IPS DF 6.9 (cell line): ENCODE measurements at regions not wholly inside any gene's neighbourhood (a gene's known extent, or its start where the extent isn't known, plus 50 kb on each side); places are given as distances from the start of the nearest gene placed in this dataset.

ENCODE experiments used
- DNase-seq: peaks from one replicate; pipeline ENCODE4 v3.0.0-alpha.2; 2013; ENCODE audit warnings: low read depth, low spot score
- H3K27ac ChIP-seq: one replicate; pipeline ENCODE4 v1.5.1; 2013; ENCODE audit warnings: low read length, control low read depth
- H3K27me3 ChIP-seq: 2 replicates; pipeline ENCODE4 v1.6.1; 2013; ENCODE audit warnings: mild to moderate bottlenecking, low read length; ENCODE audit not compliant: control insufficient read depth, insufficient read depth
- H3K36me3 ChIP-seq: 2 replicates; pipeline ENCODE4 v1.6.1; 2013; ENCODE audit warnings: low read length; ENCODE audit not compliant: control insufficient read depth, insufficient read depth
- H3K4me1 ChIP-seq: 2 replicates; pipeline ENCODE4 v1.6.1; 2013; ENCODE audit warnings: low read length; ENCODE audit not compliant: control insufficient read depth, insufficient read depth
- H3K4me3 ChIP-seq: 2 replicates; pipeline ENCODE4 v1.5.1; 2013; ENCODE audit warnings: mild to moderate bottlenecking, low read length
- H3K9me3 ChIP-seq: 2 replicates; pipeline ENCODE4 v1.6.1; 2013; ENCODE audit warnings: low read length, inconsistent platforms; ENCODE audit not compliant: control insufficient read depth, insufficient read depth
- WGBS: extraction: QIAGEN DNeasy Blood & Tissue Kit; methylation state at CpG from one replicate; pipeline ENCODE4 v1.1.7; 2013; ENCODE audit warnings: mixed read lengths, missing lambda C conversion rate; ENCODE audit not compliant: insufficient read length, insufficient coverage; 5-methylcytosine and 5-hydroxymethylcytosine counted together

- WGBS = no CpG with 5 or more reads among the region's 2 CpGs
- Histone ChIP-seq H3K27ac (no peak overlapping the region), H3K36me3 (no peaks in the 10 kb centered on the region), H3K4me1 (no peaks in the 10 kb centered on the region), H3K4me3 (no peak overlapping the region), H3K9me3 (no peaks in the 10 kb centered on the region), H3K27me3 (no peaks in the 10 kb centered on the region)
- no peak for DNase-seq
Measured at GRCh38 chr7:46685051-46685450, 764.0 kb upstream of the IGFBP3 start.

- WGBS = no CpG with 5 or more reads among the region's 7 CpGs
Measured at GRCh38 chr7:46682836-46683624, 762.0 kb upstream of the IGFBP3 start.

GRCh38 chr7:46681865-46682503 lies 760.9 kb upstream of the IGFBP3 start:
- H3K4me3 ChIP-seq = no peak overlapping the region
- no peaks in the 10 kb centered on the region for H3K36me3 ChIP-seq
- WGBS = no CpG with 5 or more reads among the region's 12 CpGs

More at GRCh38 chr7:46682836-46683624, 762.0 kb upstream of the IGFBP3 start:
- DNase-seq = no peak
- H3K4me1 ChIP-seq = no peaks in the 10 kb centered on the region
- no peaks in the 10 kb centered on the region for H3K36me3 ChIP-seq
- H3K4me3 ChIP-seq = no peak overlapping the region
- no peaks in the 10 kb centered on the region for H3K27me3 ChIP-seq
- no peak overlapping the region for H3K27ac ChIP-seq
- H3K9me3 ChIP-seq = no peaks in the 10 kb centered on the region

GRCh38 chr7:46680147-46680546 lies 759.1 kb upstream of the IGFBP3 start:
- Histone ChIP-seq H3K36me3 (no peaks in the 10 kb centered on the region), H3K27me3 (no peaks in the 10 kb centered on the region), H3K9me3 (no peaks in the 10 kb centered on the region), H3K4me3 (no peak overlapping the region), H3K4me1 (no peaks in the 10 kb centered on the region), H3K27ac (no peak overlapping the region)
- no peak for DNase-seq
- WGBS = no CpG with 5 or more reads among the region's 7 CpGs

More at GRCh38 chr7:46681865-46682503, 760.9 kb upstream of the IGFBP3 start:
- H3K27ac ChIP-seq = no peak overlapping the region
- H3K27me3 ChIP-seq = no peaks in the 10 kb centered on the region
- H3K9me3 ChIP-seq = no peaks in the 10 kb centered on the region
- DNase-seq = no peak
- H3K4me1 ChIP-seq = no peaks in the 10 kb centered on the region

- H3K4me3 ChIP-seq = no peak overlapping the region
- H3K4me1 ChIP-seq = no peaks in the 10 kb centered on the region
- H3K27me3 ChIP-seq = no peaks in the 10 kb centered on the region
- no peak for DNase-seq
- no peaks in the 10 kb centered on the region for H3K36me3 ChIP-seq
- no peak overlapping the region for H3K27ac ChIP-seq
- no peaks in the 10 kb centered on the region for H3K9me3 ChIP-seq
Measured at GRCh38 chr7:46679671-46680070, 758.6 kb upstream of the IGFBP3 start.

- Histone ChIP-seq H3K27ac (no peak overlapping the region), H3K4me3 (no peak overlapping the region), H3K36me3 (no peaks in the 10 kb centered on the region), H3K9me3 (no peaks in the 10 kb centered on the region), H3K27me3 (no peaks in the 10 kb centered on the region), H3K4me1 (no peaks in the 10 kb centered on the region)
- no CpG with 5 or more reads among the region's 2 CpGs for WGBS
- DNase-seq = no peak
Measured at GRCh38 chr7:46678421-46678820, 757.3 kb upstream of the IGFBP3 start.

- no peaks in the 10 kb centered on the region; the same call in 1 of the 2 replicates for H3K4me1 ChIP-seq
- no CpG with 5 or more reads among the region's 4 CpGs for WGBS
- H3K4me3 ChIP-seq = no peak overlapping the region
- H3K27ac ChIP-seq = no peak overlapping the region
- no peaks in the 10 kb centered on the region for H3K27me3 ChIP-seq
- no peak for DNase-seq
- no peaks in the 10 kb centered on the region for H3K9me3 ChIP-seq
- H3K36me3 ChIP-seq = no peaks in the 10 kb centered on the region
Measured at GRCh38 chr7:46675456-46675855, 754.4 kb upstream of the IGFBP3 start.

GRCh38 chr7:46672861-46673260 lies 751.8 kb upstream of the IGFBP3 start:
- no peaks in the 10 kb centered on the region for H3K27me3 ChIP-seq
- H3K9me3 ChIP-seq = no peaks in the 10 kb centered on the region
- no peak overlapping the region for H3K4me3 ChIP-seq
- no peaks in the 10 kb centered on the region; the same call in 1 of the 2 replicates for H3K4me1 ChIP-seq
- no peaks in the 10 kb centered on the region for H3K36me3 ChIP-seq
- H3K27ac ChIP-seq = no peak overlapping the region
- WGBS = no CpG with 5 or more reads among the region's 2 CpGs
- no peak for DNase-seq

- Histone ChIP-seq H3K9me3 (no peaks in the 10 kb centered on the region), H3K27ac (no peak overlapping the region), H3K36me3 (no peaks in the 10 kb centered on the region), H3K4me1 (no peaks in the 10 kb centered on the region; the same call in 1 of the 2 replicates), H3K4me3 (no peak overlapping the region), H3K27me3 (no peaks in the 10 kb centered on the region)
- peak; percentile 27 for DNase-seq
- WGBS = no CpG with 5 or more reads among the region's 1 CpG
Measured at GRCh38 chr7:46671108-46671769, 750.2 kb upstream of the IGFBP3 start.

- no peak overlapping the region for H3K4me3 ChIP-seq
- H3K9me3 ChIP-seq = no peaks in the 10 kb centered on the region
- no peak overlapping the region for H3K27ac ChIP-seq
- WGBS = no CpG with 5 or more reads among the region's 4 CpGs
- H3K4me1 ChIP-seq = no peaks in the 10 kb centered on the region; the same call in 1 of the 2 replicates
- H3K36me3 ChIP-seq = no peaks in the 10 kb centered on the region
- H3K27me3 ChIP-seq = no peaks in the 10 kb centered on the region
- no peak for DNase-seq
Measured at GRCh38 chr7:46669028-46669427, 748.0 kb upstream of the IGFBP3 start.
